Stimulated activated CD4-positive, alpha-beta T cell treated with anti-CD3 and anti-CD28 coated beads, Interleukin-1b, Interleukin-23, amount 100 ng/mL, for 48 hours (primary cell): ENCODE measurements at regions not wholly inside any gene's neighbourhood (a gene's known extent, or its start where the extent isn't known, plus 50 kb on each side); places are given as distances from the start of the nearest gene placed in this dataset.
A peak's percentile ranks its signal among the peaks of the same experiment; 100 is the strongest.

Source experiments
- DNase-seq: peaks from one replicate; pipeline ENCODE4 v3.0.0-alpha.2; 2020

- DNase-seq: no peak
Observed at GRCh38 chr1:181392613-181393220, 90.6 kb upstream of the CACNA1E start.

DNA sequence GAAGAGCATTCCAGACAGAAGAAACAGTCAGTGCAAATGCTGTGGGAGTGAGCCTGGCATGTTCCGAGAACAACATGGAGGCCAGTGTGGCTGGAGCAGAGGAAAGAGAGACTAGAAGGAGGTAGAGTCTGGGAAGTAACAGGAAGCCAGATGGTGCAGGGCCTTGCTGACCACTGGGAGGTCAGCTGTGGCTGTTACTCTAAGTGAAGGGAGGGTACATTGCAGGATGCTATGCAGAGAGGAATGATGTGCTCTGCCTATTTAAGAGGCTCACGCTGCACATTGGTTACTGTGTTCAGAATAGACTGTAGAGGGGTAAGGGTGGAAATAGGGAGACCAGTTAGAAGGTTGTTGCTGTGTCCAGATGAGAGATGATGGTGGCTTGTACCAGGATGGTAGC lies 88.6 kb upstream of the CACNA1E start:
- DNase-seq: no peak

DNA sequence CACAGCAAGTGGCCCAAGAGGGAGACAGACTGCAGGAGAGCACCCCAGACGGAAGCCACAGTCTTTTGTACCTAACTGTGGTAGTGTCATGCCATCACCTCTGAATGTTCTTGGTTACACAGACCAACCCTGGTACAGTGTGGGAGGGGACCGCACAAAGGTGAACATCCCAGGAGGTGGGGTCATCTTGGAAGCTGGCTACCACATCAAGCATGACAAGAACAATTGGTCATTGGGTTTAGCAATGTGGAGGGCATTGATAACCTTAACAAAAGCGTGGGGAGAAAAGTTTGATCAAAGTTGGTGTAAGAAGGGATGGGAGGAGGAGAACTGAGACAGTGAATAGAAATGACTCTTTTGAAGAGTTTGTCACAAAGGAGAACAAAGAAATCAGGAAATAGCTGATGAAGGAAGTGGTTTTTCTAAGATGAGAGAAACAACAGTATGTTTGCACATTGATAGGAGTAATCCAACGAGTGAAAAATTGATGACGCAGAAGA lies 87.1 kb upstream of the CACNA1E start:
- DNase-seq: peak; percentile 62

GRCh38 chr1:181396811-181397210 lies 86.5 kb upstream of the CACNA1E start:
- DNase-seq: no peak

DNA sequence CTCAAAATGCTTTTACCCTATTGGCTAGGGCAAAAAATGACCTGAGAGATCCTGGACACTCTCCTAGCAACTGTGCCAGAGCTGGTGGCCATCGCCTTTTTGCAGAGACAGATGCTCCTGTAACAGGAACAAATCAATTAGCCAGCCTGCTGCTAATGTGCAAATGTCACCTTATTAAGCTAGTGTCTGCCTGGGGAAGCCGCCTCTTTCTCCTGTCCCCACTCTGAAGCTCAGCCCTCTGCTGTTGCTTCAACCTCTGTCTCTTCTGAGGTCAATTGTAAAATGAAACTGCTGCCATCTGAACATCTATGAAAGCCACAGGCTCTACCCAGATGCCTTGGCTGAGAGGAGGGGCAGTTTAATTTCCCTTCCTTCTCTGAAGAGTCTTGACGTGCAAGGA lies 85.5 kb upstream of the CACNA1E start:
- no peak for DNase-seq

GRCh38 chr1:181398544-181398943 lies 84.8 kb upstream of the CACNA1E start:
- DNase-seq: peak; percentile 54

- no peak for DNase-seq
Observed at GRCh38 chr1:181405584-181405983, 77.7 kb upstream of the CACNA1E start.

GRCh38 chr1:181406989-181407388 lies 76.3 kb upstream of the CACNA1E start:
- no peak for DNase-seq

GRCh38 chr1:181409981-181410380 lies 73.3 kb upstream of the CACNA1E start:
- DNase-seq: no peak

DNA sequence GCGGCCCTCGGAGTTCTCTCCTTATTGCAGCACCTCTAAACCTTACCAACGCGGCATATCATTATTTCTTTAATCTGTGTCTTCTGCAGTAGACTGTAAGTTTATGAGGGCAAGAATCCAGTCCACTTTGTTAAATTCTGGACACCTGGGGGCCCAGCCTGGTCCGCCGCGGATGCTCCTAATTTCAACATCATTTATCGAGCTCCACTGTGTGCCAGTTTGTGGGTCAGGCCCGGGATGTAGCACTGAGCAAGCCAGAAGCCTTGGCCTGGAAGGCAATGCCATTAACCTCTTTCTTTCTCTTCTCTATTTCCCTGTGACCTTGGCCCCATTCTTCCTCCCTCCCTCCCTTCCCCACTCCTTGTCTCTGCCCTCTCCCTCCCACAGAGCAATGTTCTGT lies 70.6 kb upstream of the CACNA1E start:
- no peak for DNase-seq

- no peak for DNase-seq
Observed at GRCh38 chr1:181413195-181413815, 70.0 kb upstream of the CACNA1E start.

DNA sequence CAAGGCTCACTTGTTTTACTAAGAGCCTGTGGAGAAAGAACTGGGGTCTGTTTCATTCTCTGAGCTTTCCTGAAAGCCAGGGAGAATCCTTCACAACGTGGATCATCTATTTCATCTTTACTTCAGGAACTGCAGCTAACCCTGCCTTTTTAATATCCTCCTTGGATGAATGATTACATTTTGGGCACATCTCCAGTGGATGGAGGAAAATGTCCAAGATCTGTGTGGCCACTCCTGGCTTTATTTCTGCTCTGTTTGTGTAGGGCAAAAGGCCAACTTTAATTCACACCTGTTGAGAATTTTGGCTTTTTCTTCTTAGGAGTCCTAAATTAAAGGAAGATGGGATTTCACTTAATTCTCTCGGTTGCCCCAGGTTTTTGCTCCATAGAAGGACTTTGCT lies 69.5 kb upstream of the CACNA1E start:
- DNase-seq: no peak

DNA sequence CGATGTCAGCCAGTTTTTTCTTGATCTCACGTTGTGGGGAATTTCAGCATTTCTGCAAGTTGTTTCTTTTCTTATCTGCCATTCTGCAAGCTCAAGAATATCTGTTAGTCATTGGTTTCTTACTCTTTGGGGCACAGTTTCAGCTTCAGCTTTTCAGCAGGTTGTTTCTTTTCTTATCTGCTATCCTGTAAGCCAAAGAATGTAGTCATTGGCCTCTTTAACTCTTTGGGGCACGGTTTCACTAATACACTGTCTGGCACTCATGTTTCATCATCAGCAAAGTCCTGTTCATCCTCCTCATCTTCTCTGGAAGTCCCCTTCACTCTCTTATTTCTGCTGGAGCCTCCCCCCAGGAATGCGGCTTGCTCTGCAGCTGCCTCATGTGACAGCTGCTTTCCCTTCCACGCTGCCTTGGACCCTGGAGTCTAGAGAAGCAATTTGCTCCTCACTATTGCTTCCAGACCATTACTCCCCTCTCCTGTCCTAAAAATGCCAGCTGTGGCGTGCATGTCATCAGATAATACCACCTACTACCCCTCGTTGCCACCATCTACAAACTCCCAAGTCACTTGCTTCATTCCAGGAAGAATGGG lies 67.0 kb upstream of the CACNA1E start:
- no peak for DNase-seq

DNA sequence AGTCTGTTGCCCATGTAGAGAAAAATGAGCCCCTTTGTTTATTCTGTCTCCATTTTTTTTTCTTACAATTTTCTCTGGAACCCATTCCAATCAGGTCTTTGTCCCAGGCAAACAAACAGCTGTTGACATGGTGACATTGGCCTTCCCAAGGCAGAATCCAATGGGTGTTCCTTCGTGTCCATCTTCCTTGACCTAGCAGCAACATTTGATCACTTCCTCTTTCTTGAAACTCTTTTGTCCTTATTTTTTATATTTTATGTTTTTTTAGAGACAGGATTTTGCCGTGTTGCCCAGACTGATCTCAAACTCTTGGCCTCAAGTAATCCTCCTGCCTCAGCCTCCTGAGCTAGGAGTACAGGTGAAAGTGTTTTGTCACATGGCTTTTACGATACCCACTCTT lies 65.4 kb upstream of the CACNA1E start:
- no peak for DNase-seq

GRCh38 chr1:181423301-181423918 lies 59.9 kb upstream of the CACNA1E start:
- DNase-seq: peak; percentile 30

- peak; percentile 74 for DNase-seq
Observed at GRCh38 chr1:181424786-181425403, 58.4 kb upstream of the CACNA1E start.

DNA sequence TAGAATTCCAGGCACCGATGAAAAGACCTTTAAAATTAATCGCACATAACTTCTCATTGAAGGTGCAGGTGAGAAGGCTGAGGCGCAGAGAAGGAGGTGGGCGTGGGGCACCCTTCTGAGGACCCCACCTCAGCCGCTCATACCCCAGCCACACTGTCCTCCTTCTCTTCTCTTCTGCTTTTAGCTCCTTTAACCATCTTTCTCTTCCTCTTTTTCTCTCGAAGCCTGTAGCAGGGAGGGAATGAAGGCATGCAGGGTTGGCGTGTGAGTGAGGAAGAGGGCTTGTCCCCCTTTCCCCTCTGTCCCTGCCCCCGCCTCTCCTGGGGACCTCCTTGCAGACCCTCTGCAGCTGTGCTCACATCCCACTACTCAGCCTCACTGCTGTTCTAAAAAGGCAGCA lies 57.8 kb upstream of the CACNA1E start:
- DNase-seq: no peak

GRCh38 chr1:181429462-181429861 lies 53.9 kb upstream of the CACNA1E start:
- DNase-seq: no peak

GRCh38 chr1:181430015-181430885 lies 53.1 kb upstream of the CACNA1E start:
- no peak for DNase-seq
